Sigmoid colon (tissue), 6 donors: ENCODE measurements at regions not wholly inside any gene's neighbourhood (a gene's known extent, or its start where the extent isn't known, plus 50 kb on each side); places are given as distances from the start of the nearest gene placed in this dataset.

Experiments used
- DNase-seq: peaks from one replicate; pipeline ENCODE4 v3.0.0-alpha.2; 2019
- H3K27ac ChIP-seq, 4 donors: fragments of 200-600 bp; sonication (generic); one replicate each; pipeline ENCODE4 v1.5.1; 2016 to 2019; ENCODE audit warnings: mild to moderate bottlenecking in 1 of 4
- H3K27me3 ChIP-seq, 3 donors: fragments of 200-600 bp; sonication (generic); one replicate each; pipeline ENCODE4 v1.5.1; 2019; ENCODE audit warnings: mild to moderate bottlenecking in 1 of 3
- H3K36me3 ChIP-seq, 4 donors: fragments of 200-600 bp; sonication (generic); one replicate each; pipeline ENCODE4 v1.5.1; 2016 to 2019
- H3K4me1 ChIP-seq, 4 donors: fragments of 200-600 bp; sonication (generic); one replicate each; pipeline ENCODE4 v1.5.1; 2017 to 2019
- H3K4me3 ChIP-seq, 4 donors: fragments of 200-600 bp; sonication (generic); one replicate each; pipeline ENCODE4 v1.5.1; 2017 to 2019; ENCODE audit warnings: mild to moderate bottlenecking in 2 of 4, moderate library complexity in 1 of 4
- H3K9me3 ChIP-seq, 4 donors: fragments of 200-600 bp in 3 of 4; sonication (generic) in 3 of 4; one replicate each; pipeline versions ENCODE4 v1.5.1 to v1.6.1; 2013 to 2019
- EP300 ChIP-seq, 4 donors: sonication (generic); formaldehyde crosslinking; IDR thresholded peaks; one replicate each; pipeline ENCODE4 v1.6.1; 2017; ENCODE audit warnings: antibody characterized with exemption in 4 of 4
- POLR2A ChIP-seq, 2 donors: fragments of 450-650 bp; IDR thresholded peaks; one replicate each; pipeline ENCODE4 v1.6.1; 2016; ENCODE audit warnings: antibody characterized with exemption in 2 of 2, mild to moderate bottlenecking in 2 of 2, moderate library complexity in 2 of 2
- POLR2AphosphoS5 ChIP-seq, 4 donors: sonication (generic); formaldehyde crosslinking; IDR thresholded peaks; one replicate each; pipeline ENCODE4 v1.6.1; 2017; ENCODE audit warnings: antibody characterized with exemption in 4 of 4
- WGBS, 2 donors: extraction: QIAGEN DNeasy Blood & Tissue Kit; methylation state at CpG; one replicate each; pipeline ENCODE4 v1.1.7; 2013; 5-methylcytosine and 5-hydroxymethylcytosine counted together
- intact Hi-C: fragments of 100-400 bp; cut with DNase I; formaldehyde crosslinking; loops from one replicate; pipeline ENCODE4 v1.15.1; 2023
- TF ChIP-seq, protein P1 (sequence below), 4 experiments: fragments of 450-650 bp in 3 of 4; fragments of 200-600 bp in 1 of 4; IDR thresholded peaks; one replicate each; pipeline ENCODE4 v1.5.1; 2016 to 2019; ENCODE audit warnings: antibody characterized with exemption in 4 of 4, mild to moderate bottlenecking in 3 of 4, moderate library complexity in 2 of 4
- donor health status: healthy with polysubstance abuse.
- donor health status: healthy.

DNA sequence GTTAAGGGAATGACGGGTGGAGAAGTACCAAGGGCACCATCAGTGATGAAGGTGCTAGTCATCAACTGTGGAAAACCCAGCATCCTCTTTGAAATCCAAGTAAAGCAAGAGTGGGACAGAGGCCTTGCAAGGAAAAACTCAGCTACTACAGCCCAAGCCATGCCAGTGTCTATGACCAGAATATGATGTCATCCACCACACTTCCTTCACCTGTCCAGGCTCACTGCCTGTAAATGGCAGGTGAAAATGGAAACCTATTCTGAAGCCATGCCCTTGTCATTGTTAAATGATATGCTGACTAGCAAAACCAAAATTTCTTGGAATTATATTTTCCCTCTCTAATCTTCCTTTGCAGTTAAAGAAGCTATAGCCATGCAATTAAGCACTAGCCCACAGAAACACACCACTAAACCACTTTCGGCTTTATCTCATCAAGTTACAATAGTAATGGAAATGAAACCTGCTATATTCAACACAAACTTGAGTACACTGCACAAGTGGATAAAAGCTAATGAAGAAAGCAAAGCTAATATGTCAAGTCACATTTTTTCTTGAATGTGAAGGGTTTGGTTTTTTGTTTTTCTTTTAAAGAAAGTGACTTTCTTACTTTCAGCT lies 96.3 kb upstream of the RALGPS2 start:
- no peaks in the 10 kb centered on the region for H3K9me3 ChIP-seq
- no peaks in the 10 kb centered on the region for H3K27me3 ChIP-seq
- WGBS, 2 donors = 92 to 96% methylated on average over 2 of the region's 2 CpGs
- no peak for DNase-seq
- H3K4me1 ChIP-seq = peaks cover 0 to 15% (median 5%) of the 10 kb centered on the region in 4 donors
- intact Hi-C loops = no loop called here
- no peaks in the 10 kb centered on the region for H3K36me3 ChIP-seq
- no peak overlapping the region for H3K27ac ChIP-seq
- no peak for TF ChIP-seq POLR2AphosphoS5 (IDR thresholded peaks at IDR 0.05)
- TF ChIP-seq POLR2A (IDR thresholded peaks at IDR 0.05) = no peak
- TF ChIP-seq, protein P1, sequence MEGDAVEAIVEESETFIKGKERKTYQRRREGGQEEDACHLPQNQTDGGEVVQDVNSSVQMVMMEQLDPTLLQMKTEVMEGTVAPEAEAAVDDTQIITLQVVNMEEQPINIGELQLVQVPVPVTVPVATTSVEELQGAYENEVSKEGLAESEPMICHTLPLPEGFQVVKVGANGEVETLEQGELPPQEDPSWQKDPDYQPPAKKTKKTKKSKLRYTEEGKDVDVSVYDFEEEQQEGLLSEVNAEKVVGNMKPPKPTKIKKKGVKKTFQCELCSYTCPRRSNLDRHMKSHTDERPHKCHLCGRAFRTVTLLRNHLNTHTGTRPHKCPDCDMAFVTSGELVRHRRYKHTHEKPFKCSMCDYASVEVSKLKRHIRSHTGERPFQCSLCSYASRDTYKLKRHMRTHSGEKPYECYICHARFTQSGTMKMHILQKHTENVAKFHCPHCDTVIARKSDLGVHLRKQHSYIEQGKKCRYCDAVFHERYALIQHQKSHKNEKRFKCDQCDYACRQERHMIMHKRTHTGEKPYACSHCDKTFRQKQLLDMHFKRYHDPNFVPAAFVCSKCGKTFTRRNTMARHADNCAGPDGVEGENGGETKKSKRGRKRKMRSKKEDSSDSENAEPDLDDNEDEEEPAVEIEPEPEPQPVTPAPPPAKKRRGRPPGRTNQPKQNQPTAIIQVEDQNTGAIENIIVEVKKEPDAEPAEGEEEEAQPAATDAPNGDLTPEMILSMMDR (IDR thresholded peaks at IDR 0.05) = no peak
- TF ChIP-seq EP300 (IDR thresholded peaks at IDR 0.05) = no peak
- no peak overlapping the region for H3K4me3 ChIP-seq

DNA sequence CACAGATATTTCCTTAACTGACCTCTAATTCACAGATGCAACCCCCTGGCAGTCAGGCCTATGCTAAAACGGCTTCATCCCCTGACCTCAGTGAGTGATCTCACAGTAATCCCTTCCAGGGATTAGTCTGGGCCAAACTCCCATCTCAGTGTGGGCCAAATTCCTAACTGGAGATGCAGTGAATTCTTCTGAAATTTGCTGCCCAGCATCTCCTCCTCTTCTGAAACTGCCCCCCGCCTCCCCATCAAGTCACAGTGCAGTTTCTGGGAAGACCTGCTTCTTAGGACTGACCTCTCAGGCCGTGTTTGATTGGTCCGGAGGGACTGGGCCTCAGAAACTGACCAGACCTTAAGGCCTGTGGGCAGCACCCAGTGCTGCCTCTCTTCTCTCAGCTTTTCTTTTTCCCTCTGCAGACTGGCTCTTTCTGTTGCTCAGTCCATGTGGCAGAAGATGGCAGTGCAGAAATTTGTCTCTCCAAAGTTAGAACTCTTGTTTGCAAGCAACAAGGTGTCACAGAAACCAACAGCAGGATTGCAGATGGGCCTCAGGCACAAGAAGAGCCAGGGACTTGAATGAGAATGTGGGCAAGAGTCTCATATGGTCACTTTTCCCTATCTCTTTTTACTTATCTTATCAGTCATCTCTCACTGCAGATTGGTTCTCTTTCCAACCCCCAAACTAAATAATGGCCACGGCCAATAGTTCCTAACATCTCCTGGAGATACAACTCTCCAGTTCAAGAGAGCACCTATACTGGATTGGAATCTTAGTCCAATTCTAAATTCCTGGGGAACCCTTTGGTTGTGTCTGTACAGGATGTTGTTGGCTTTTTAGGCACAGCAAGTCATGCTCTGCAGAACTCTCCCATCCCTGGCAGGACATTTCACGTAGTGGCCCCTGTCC lies 95.5 kb upstream of the RALGPS2 start:
- no peak overlapping the region for H3K27ac ChIP-seq
- 81 to 85% methylated on average over 6 of the region's 6 CpGs for WGBS, 2 donors

DNA sequence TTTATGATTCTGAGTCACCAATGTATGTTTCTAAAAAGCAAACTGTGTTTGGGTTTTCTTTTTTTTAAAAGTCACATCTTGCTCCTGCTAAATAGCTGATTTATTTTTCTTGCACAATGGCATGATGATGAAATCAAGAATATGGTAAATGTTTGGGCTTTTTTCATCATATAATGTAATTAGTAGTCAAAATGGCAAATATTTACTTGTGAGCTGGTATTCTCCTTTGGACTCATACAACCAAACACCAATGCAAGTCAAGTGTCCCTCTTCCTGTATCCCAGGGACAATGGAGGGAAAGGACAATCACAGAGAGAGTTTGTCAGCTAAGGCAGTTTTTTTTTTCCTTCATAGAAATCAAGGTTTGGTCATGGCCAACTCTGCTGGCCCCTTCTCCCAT lies 94.6 kb upstream of the RALGPS2 start:
- no peak for DNase-seq
- H3K9me3 ChIP-seq = no peaks in the 10 kb centered on the region
- TF ChIP-seq POLR2AphosphoS5 (IDR thresholded peaks at IDR 0.05) (no peak), EP300 (IDR thresholded peaks at IDR 0.05) (no peak), POLR2A (IDR thresholded peaks at IDR 0.05) (no peak)
- TF ChIP-seq, protein P1 (IDR thresholded peaks at IDR 0.05) = no peak
- no peaks in the 10 kb centered on the region for H3K27me3 ChIP-seq
- H3K4me1 ChIP-seq = peaks cover 0 to 15% (median 5%) of the 10 kb centered on the region in 4 donors
- H3K36me3 ChIP-seq = no peaks in the 10 kb centered on the region
- no peak overlapping the region for H3K4me3 ChIP-seq
- intact Hi-C loops = no loop called here
- no peak overlapping the region for H3K27ac ChIP-seq

More for the DNA sequence above, 95.5 kb upstream of the RALGPS2 start:
- no peaks in the 10 kb centered on the region for H3K27me3 ChIP-seq
- TF ChIP-seq POLR2AphosphoS5 (IDR thresholded peaks at IDR 0.05) (no peak), EP300 (IDR thresholded peaks at IDR 0.05) (no peak), POLR2A (IDR thresholded peaks at IDR 0.05) (no peak)
- TF ChIP-seq, protein P1 (IDR thresholded peaks at IDR 0.05) = no peak
- intact Hi-C loops = no loop called here
- H3K4me1 ChIP-seq = peaks cover 0 to 15% (median 5%) of the 10 kb centered on the region in 4 donors
- H3K4me3 ChIP-seq = no peak overlapping the region
- no peak for DNase-seq
- H3K36me3 ChIP-seq = no peaks in the 10 kb centered on the region
- no peaks in the 10 kb centered on the region for H3K9me3 ChIP-seq

DNA sequence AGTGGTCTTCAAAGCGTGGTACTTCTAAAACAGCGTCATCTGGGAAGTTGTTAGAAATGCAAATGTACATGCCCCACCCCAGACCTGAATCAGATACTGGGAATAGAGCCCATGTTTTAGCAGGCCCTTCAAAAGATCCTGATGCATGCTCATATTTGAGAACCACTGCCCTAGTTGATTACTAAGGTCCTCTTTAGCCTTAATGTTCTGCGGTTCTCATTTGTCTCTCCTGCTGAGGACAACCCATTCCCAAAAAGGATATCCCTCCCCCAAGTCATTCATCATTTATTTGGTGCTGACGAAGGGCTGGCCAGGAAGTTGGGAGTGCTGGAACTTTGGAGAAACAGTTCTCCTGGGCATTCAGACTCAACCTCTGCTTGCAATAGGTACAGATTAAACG lies 92.4 kb upstream of the RALGPS2 start:
- WGBS, 2 donors = 63 to 75% methylated on average over 5 of the region's 5 CpGs
- DNase-seq = no peak
- intact Hi-C loops = no loop called here
- no peak for TF ChIP-seq POLR2A (IDR thresholded peaks at IDR 0.05)
- Histone ChIP-seq H3K4me3 (no peak overlapping the region), H3K36me3 (no peaks in the 10 kb centered on the region), H3K27me3 (no peaks in the 10 kb centered on the region), H3K4me1 (peaks cover 0 to 9% (median 3%) of the 10 kb centered on the region in 4 donors), H3K27ac (no peak overlapping the region), H3K9me3 (no peaks in the 10 kb centered on the region)

DNA sequence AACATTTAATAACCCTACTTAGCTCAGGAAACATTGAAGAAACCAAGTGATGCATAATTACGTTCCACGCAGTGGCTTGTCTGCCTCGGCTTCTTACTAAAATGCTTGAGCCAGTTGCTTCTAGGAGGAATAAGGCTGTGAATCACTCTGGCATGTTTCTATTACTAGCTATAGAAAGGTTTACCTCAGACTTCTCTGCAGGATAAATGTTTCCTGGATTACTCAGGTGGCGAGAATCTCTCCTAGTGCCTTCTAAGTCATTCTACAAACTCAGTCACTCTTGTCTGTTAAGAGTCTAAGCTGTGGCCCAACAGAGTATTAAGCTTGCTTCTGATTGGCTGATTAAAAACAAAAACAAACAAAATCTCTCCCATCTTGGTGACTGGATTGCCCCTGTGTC lies 92.0 kb upstream of the RALGPS2 start:
- no peak for TF ChIP-seq POLR2A (IDR thresholded peaks at IDR 0.05)
- no peak for TF ChIP-seq EP300 (IDR thresholded peaks at IDR 0.05)
- TF ChIP-seq POLR2AphosphoS5 (IDR thresholded peaks at IDR 0.05) = no peak
- TF ChIP-seq, protein P1 (IDR thresholded peaks at IDR 0.05) = no peak
- Histone ChIP-seq H3K27ac (no peak overlapping the region), H3K36me3 (no peaks in the 10 kb centered on the region), H3K4me3 (no peak overlapping the region), H3K9me3 (no peaks in the 10 kb centered on the region), H3K27me3 (no peaks in the 10 kb centered on the region), H3K4me1 (peaks cover 0 to 9% (median 3%) of the 10 kb centered on the region in 4 donors)
- 86 to 93% methylated on average over 4 of the region's 4 CpGs for WGBS, 2 donors
- no peak for DNase-seq
- intact Hi-C loops = no loop called here
